NT2/D1 (cell line): ENCODE measurements at regions not wholly inside any gene's neighbourhood (a gene's known extent, or its start where the extent isn't known, plus 50 kb on each side); places are given as distances from the start of the nearest gene placed in this dataset.
"Not testable (repeated sequence)": the region's sequence is repeated elsewhere in the genome, so short reads cannot be mapped to it uniquely, and the experiment has no call there.

Experiments
- DNase-seq: peaks from one replicate; pipeline ENCODE4 v3.0.0-alpha.2; 2011; ENCODE audit warnings: low read depth, low spot score
- H3K27me3 ChIP-seq: 2 replicates; pipeline ENCODE4 v1.6.0; 2011; ENCODE audit warnings: mild to moderate bottlenecking; ENCODE audit not compliant: insufficient read length, insufficient read depth
- H3K36me3 ChIP-seq: 2 replicates; pipeline ENCODE4 v1.6.1; 2011; ENCODE audit warnings: mild to moderate bottlenecking, low read length, mixed read lengths; ENCODE audit not compliant: insufficient read depth, insufficient read length
- H3K4me1 ChIP-seq: 2 replicates; pipeline ENCODE4 v1.5.1; 2011; ENCODE audit not compliant: insufficient read depth, insufficient read length
- H3K4me3 ChIP-seq: 2 replicates; pipeline ENCODE4 v1.5.1; 2011; ENCODE audit warnings: low read depth; ENCODE audit not compliant: insufficient read length
- H3K9ac ChIP-seq: 2 replicates; pipeline ENCODE4 v1.6.0; 2011; ENCODE audit warnings: low read depth; ENCODE audit not compliant: insufficient read length
- H3K9me3 ChIP-seq: 2 replicates; pipeline ENCODE4 v1.5.1; 2011; ENCODE audit warnings: mild to moderate bottlenecking, low read length; ENCODE audit not compliant: insufficient read depth
- SUZ12 ChIP-seq: IDR thresholded peaks from 2 replicates; pipeline ENCODE4 v1.6.1; 2011; ENCODE audit not compliant: insufficient read length, insufficient read depth; ENCODE audit errors: extremely low read depth
- YY1 ChIP-seq: IDR thresholded peaks from 2 replicates; pipeline ENCODE4 v1.6.1; 2011; ENCODE audit not compliant: insufficient read length, insufficient read depth
- ZNF274 ChIP-seq: IDR thresholded peaks from 2 replicates; pipeline ENCODE4 v1.6.1; 2011; ENCODE audit warnings: mild to moderate bottlenecking, low read depth, low read length

DNA sequence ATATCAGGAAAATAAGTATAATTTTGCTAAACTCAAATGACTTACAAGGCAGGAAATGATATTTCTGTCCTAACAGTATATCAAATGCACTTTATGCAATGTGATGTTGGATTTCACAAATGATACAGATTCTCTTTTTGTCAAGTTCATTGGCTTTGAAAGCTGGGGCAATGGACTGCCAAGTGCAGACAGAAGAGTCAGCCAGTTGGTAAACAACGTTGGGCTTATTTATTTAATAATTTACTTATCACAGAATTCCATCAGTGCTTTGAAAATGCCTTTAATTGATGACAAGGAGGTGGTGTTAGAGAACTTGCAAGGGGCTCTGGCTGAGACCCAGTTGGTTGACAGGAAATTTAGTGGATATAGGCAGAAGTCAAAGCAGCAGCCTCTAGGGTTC is 79.9 kb upstream of the ADGRG2 start:
- Histone ChIP-seq H3K4me1 (no peaks in the 10 kb centered on the region), H3K4me3 (no peak overlapping the region), H3K9me3 (no peaks in the 10 kb centered on the region), H3K36me3 (no peaks in the 10 kb centered on the region), H3K27me3 (no peaks in the 10 kb centered on the region), H3K9ac (no peak overlapping the region)
- no peak for DNase-seq
- no peak for TF ChIP-seq YY1

DNA sequence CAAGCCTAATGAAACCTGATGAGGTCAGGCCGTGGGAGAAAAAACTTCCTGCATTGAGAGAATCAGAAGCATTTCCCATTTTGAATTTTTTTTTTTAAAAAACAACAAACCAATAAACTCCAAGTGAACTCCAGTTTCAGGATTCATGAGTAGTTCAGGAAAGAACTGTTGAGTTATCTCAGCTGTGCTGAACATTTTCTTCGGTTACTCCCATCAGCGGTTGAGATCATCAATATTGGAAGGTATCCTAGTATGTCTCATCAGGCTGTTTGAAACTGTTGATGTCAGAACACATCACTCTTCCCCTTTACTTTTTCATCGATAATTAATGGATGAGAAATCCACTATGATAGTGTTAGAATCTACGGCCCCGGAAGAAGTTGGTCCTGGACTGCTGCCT is 82.4 kb upstream of the ADGRG2 start:
- TF ChIP-seq ZNF274 (no peak), YY1 (no peak), SUZ12 (no peak)
- no peaks in the 10 kb centered on the region for H3K9me3 ChIP-seq
- no peak overlapping the region for H3K9ac ChIP-seq
- no peaks in the 10 kb centered on the region for H3K36me3 ChIP-seq
- H3K4me1 ChIP-seq = no peaks in the 10 kb centered on the region
- H3K4me3 ChIP-seq = no peak overlapping the region
- no peaks in the 10 kb centered on the region for H3K27me3 ChIP-seq
- DNase-seq = no peak

DNA sequence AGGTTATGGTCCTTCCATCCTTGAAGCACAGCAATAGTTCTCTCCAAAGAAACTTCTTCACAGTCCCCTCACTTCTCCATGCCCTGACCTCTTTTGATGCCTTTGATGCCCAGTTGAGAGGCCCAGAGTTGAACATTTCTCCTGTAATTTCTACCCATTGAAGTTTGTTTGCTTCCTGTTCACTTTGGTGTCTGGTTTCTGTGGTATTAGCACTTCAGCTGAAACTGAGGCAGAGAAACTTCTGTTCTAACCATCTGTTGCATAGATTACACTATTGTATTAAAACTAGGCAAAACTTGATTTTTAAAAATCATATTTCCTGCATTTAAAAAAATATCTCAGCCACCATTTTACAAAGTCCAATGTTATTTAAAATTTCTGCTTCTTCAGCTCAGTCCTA is 89.8 kb upstream of the ADGRG2 start:
- DNase-seq = no peak
- Histone ChIP-seq H3K27me3 (no peaks in the 10 kb centered on the region), H3K9ac (no peak overlapping the region), H3K4me1 (no peaks in the 10 kb centered on the region), H3K4me3 (no peak overlapping the region), H3K9me3 (no peaks in the 10 kb centered on the region), H3K36me3 (no peaks in the 10 kb centered on the region)
- TF ChIP-seq SUZ12 (no peak), YY1 (no peak), ZNF274 (no peak)

GRCh38 chrX:19213610-19214152 is 91.4 kb upstream of the ADGRG2 start:
- no peak for TF ChIP-seq YY1
- TF ChIP-seq SUZ12 = no peak
- TF ChIP-seq ZNF274 = no peak
- no peak for DNase-seq
- Histone ChIP-seq H3K4me3 (no peak overlapping the region), H3K9me3 (no peaks in the 10 kb centered on the region), H3K4me1 (no peaks in the 10 kb centered on the region), H3K9ac (no peak overlapping the region), H3K27me3 (no peaks in the 10 kb centered on the region), H3K36me3 (no peaks in the 10 kb centered on the region)

- TF ChIP-seq SUZ12 (no peak), ZNF274 (no peak), YY1 (no peak)
- no peak overlapping the region for H3K9ac ChIP-seq
- no peak for DNase-seq
- no peaks in the 10 kb centered on the region for H3K27me3 ChIP-seq
- H3K9me3 ChIP-seq = no peaks in the 10 kb centered on the region
- H3K36me3 ChIP-seq = no peaks in the 10 kb centered on the region
- no peak overlapping the region for H3K4me3 ChIP-seq
- H3K4me1 ChIP-seq = no peaks in the 10 kb centered on the region
These were observed 92.0 kb upstream of the ADGRG2 start for GRCh38 chrX:19214311-19214710.

DNA sequence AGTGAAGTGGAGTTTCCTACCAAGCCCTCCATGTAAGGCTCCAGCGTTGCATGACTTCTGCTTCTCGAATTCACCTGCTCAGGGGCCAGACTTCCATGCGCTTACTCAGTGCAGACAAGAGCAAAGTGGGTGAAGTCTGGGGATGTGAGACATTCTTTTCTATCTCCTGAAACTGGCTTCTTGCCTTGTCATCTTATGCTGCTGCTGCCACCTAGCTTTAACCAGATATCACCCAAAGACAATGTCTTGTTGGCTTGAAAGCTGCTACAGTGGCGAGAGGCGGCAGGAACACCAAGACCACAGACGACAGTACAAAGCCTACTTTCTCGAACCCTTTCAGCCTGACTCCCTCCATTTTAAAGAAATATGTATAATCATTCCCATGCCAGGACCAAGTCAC is 103.6 kb upstream of the ADGRG2 start:
- H3K36me3 ChIP-seq = no peaks in the 10 kb centered on the region
- no peaks in the 10 kb centered on the region for H3K9me3 ChIP-seq
- no peak overlapping the region for H3K4me3 ChIP-seq
- peaks cover 4% of the 10 kb centered on the region for H3K4me1 ChIP-seq
- DNase-seq = peak; percentile 18
- no peaks in the 10 kb centered on the region for H3K27me3 ChIP-seq
- no peak for TF ChIP-seq YY1
- no peak for TF ChIP-seq SUZ12
- no peak for TF ChIP-seq ZNF274
- no peak overlapping the region for H3K9ac ChIP-seq

DNA sequence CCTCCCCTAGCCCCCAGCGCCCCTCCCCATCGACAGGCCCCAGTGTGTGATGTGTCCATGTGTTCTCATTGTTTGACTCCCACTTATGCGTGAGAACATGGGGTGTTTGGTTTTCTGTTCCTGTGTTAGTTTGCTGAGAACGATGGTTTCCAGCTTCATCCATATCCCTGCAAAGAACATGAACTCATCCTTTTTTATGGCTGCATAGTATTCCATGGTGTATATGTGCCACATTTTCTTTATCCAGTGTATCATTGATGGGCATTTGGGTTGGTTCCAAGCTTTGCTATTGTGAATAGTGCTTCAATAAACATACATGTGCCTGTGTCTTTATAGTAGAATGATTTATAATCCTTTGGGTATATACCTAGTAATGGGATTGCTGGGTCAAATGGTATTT is 107.6 kb upstream of the ADGRG2 start:
- DNase-seq, H3K36me3 ChIP-seq, H3K27me3 ChIP-seq, H3K4me1 ChIP-seq, H3K4me3 ChIP-seq, H3K9ac ChIP-seq, H3K9me3 ChIP-seq: not testable (repeated sequence)

DNA sequence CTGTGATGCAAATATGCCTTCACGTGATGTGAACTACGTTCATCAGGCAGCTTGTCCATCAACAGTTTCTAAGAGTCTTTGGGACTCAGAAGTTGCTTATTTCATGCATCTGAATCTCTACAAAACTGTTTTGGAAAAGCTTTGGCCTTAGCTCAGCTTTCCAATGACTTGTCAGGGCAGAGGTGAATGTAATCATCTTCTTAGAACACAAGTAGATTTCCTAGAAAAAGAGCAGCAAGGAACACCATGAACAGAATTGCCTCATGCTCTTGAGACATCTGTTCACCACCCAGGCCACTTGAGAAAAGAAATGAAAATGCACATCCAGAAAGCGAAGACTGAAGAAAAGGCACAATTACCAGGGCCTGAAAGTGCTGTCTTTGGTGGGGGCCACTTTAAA is 105.8 kb upstream of the PDHA1 start:
- Histone ChIP-seq H3K27me3 (no peaks in the 10 kb centered on the region), H3K36me3 (no peaks in the 10 kb centered on the region), H3K9me3 (peaks cover 6% of the 10 kb centered on the region; the same call in 1 of the 2 replicates), H3K4me1 (no peaks in the 10 kb centered on the region), H3K4me3 (no peak overlapping the region), H3K9ac (no peak overlapping the region)
- DNase-seq = no peak
- TF ChIP-seq ZNF274 (no peak), YY1 (no peak), SUZ12 (no peak)
